AG10803 (cell line): ENCODE measurements at regions not wholly inside any gene's neighbourhood (a gene's known extent, or its start where the extent isn't known, plus 50 kb on each side); places are given as distances from the start of the nearest gene placed in this dataset.

Source experiments
- DNase-seq: peaks from one replicate; pipeline ENCODE4 v3.0.0; 2010; ENCODE audit warnings: low read depth
- H3K4me3 ChIP-seq: 2 replicates; pipeline ENCODE4 v1.5.1; 2011; ENCODE audit warnings: mild to moderate bottlenecking, low read length, control low read depth
- CTCF ChIP-seq: conservative IDR thresholded peaks from 2 replicates; pipeline ENCODE4 v1.5.1; 2011; ENCODE audit warnings: mild to moderate bottlenecking, low read length, control low read depth, inconsistent platforms

GRCh38 chr5:135191084-135191826 lies 157.2 kb upstream of the PITX1 start:
- DNase-seq: peak; percentile 53
- peak overlapping the region; percentile 45 for H3K4me3 ChIP-seq
- peak; percentile 82 for TF ChIP-seq CTCF

- no peak for TF ChIP-seq CTCF
- DNase-seq: no peak
- no peak overlapping the region; the same call in 1 of the 2 replicates for H3K4me3 ChIP-seq
These were observed 156.5 kb upstream of the PITX1 start for GRCh38 chr5:135190416-135191083.

GRCh38 chr5:135189024-135189423 lies 155.0 kb upstream of the PITX1 start:
- DNase-seq: no peak
- TF ChIP-seq CTCF: no peak
- no peak overlapping the region for H3K4me3 ChIP-seq

GRCh38 chr5:135188233-135188914 lies 154.3 kb upstream of the PITX1 start:
- no peak for TF ChIP-seq CTCF
- no peak overlapping the region for H3K4me3 ChIP-seq
- no peak for DNase-seq

- no peak for TF ChIP-seq CTCF
- DNase-seq: no peak
- no peak overlapping the region for H3K4me3 ChIP-seq
These were observed 152.9 kb upstream of the PITX1 start for GRCh38 chr5:135186662-135187522.

GRCh38 chr5:135185481-135186065 lies 151.5 kb upstream of the PITX1 start:
- no peak for TF ChIP-seq CTCF
- DNase-seq: peak; percentile 75
- no peak overlapping the region for H3K4me3 ChIP-seq
